WERI-Rb-1 (cell line): ENCODE measurements at regions not wholly inside any gene's neighbourhood (a gene's known extent, or its start where the extent isn't known, plus 50 kb on each side); places are given as distances from the start of the nearest gene placed in this dataset.

ENCODE experiments used
- DNase-seq: peaks from one replicate; pipeline ENCODE4 v3.0.0-alpha.2; 2020
- H3K27ac ChIP-seq: fragments of 250-450 bp; sonication (Bioruptor Pico); 2 replicates; pipeline ENCODE4 v1.5.1; 2020; ENCODE audit warnings: mild to moderate bottlenecking, moderate library complexity
- H3K27me3 ChIP-seq: fragments of 250-450 bp; sonication (Bioruptor Pico); 2 replicates; pipeline ENCODE4 v1.5.1; 2021; ENCODE audit warnings: mild to moderate bottlenecking, low read depth, moderate library complexity; ENCODE audit not compliant: insufficient read depth, severe bottlenecking
- H3K36me3 ChIP-seq: fragments of 250-450 bp; sonication (Bioruptor Pico); 2 replicates; pipeline ENCODE4 v1.5.1; 2020; ENCODE audit warnings: mild to moderate bottlenecking, moderate library complexity
- H3K4me3 ChIP-seq: 2 replicates; pipeline ENCODE4 v1.5.1; 2011; ENCODE audit warnings: low read depth, mild to moderate bottlenecking, control low read depth, low read length
- H3K9me3 ChIP-seq: fragments of 250-450 bp; sonication (Bioruptor Pico); 2 replicates; pipeline ENCODE4 v1.5.1; 2021; ENCODE audit warnings: mild to moderate bottlenecking, moderate library complexity; ENCODE audit not compliant: severe bottlenecking
- CTCF ChIP-seq: IDR thresholded peaks from 2 replicates; pipeline ENCODE4 v1.5.1; 2011; ENCODE audit warnings: low read depth, mild to moderate bottlenecking, control low read depth, inconsistent platforms, low read length

- TF ChIP-seq CTCF = no peak
- no peak overlapping the region for H3K4me3 ChIP-seq
- DNase-seq = no peak
- H3K9me3 ChIP-seq = no peaks in the 10 kb centered on the region
- no peaks in the 10 kb centered on the region for H3K27me3 ChIP-seq
- H3K36me3 ChIP-seq = no peaks in the 10 kb centered on the region
- H3K27ac ChIP-seq = no peak overlapping the region
These were observed 99.8 kb upstream of the NFIA start for GRCh38 chr1:60982539-60982938.

- H3K27me3 ChIP-seq = no peaks in the 10 kb centered on the region
- no peak for DNase-seq
- H3K9me3 ChIP-seq = no peaks in the 10 kb centered on the region
- no peak overlapping the region for H3K4me3 ChIP-seq
- no peak for TF ChIP-seq CTCF
- H3K27ac ChIP-seq = no peak overlapping the region
- no peaks in the 10 kb centered on the region for H3K36me3 ChIP-seq
These were observed 101.0 kb upstream of the NFIA start for GRCh38 chr1:60981357-60981756.

- peak; percentile 79 for TF ChIP-seq CTCF
- H3K4me3 ChIP-seq = no peak overlapping the region
- H3K27ac ChIP-seq = no peak overlapping the region
- H3K36me3 ChIP-seq = no peaks in the 10 kb centered on the region
- no peaks in the 10 kb centered on the region for H3K27me3 ChIP-seq
- peak; percentile 46 for DNase-seq
- no peaks in the 10 kb centered on the region for H3K9me3 ChIP-seq
These were observed 103.7 kb upstream of the NFIA start for GRCh38 chr1:60978421-60979357.

- Histone ChIP-seq H3K27me3 (no peaks in the 10 kb centered on the region), H3K36me3 (no peaks in the 10 kb centered on the region), H3K9me3 (no peaks in the 10 kb centered on the region), H3K4me3 (no peak overlapping the region), H3K27ac (no peak overlapping the region)
- TF ChIP-seq CTCF = no peak
- no peak for DNase-seq
These were observed 104.7 kb upstream of the NFIA start for GRCh38 chr1:60977661-60978060.

- Histone ChIP-seq H3K36me3 (no peaks in the 10 kb centered on the region), H3K4me3 (no peak overlapping the region), H3K9me3 (no peaks in the 10 kb centered on the region), H3K27me3 (no peaks in the 10 kb centered on the region), H3K27ac (peak overlapping the region; percentile 1; the same call in 1 of the 2 replicates)
- DNase-seq = peak; percentile 9
- no peak for TF ChIP-seq CTCF
These were observed 107.6 kb upstream of the NFIA start for GRCh38 chr1:60974524-60975372.
